PFSK-1 (cell line): ENCODE measurements at regions not wholly inside any gene's neighbourhood (a gene's known extent, or its start where the extent isn't known, plus 50 kb on each side); places are given as distances from the start of the nearest gene placed in this dataset.

ENCODE experiments used
- POLR2AphosphoS5 ChIP-seq: IDR thresholded peaks from 2 replicates; pipeline ENCODE4 v1.6.1; 2012; ENCODE audit warnings: low read depth, mild to moderate bottlenecking, control low read depth, low read length, moderate library complexity
- SIN3A ChIP-seq: IDR thresholded peaks from 2 replicates; pipeline ENCODE4 v1.6.1; 2012; ENCODE audit warnings: mild to moderate bottlenecking, low read length, moderate library complexity, borderline replicate concordance; ENCODE audit not compliant: insufficient read depth

DNA sequence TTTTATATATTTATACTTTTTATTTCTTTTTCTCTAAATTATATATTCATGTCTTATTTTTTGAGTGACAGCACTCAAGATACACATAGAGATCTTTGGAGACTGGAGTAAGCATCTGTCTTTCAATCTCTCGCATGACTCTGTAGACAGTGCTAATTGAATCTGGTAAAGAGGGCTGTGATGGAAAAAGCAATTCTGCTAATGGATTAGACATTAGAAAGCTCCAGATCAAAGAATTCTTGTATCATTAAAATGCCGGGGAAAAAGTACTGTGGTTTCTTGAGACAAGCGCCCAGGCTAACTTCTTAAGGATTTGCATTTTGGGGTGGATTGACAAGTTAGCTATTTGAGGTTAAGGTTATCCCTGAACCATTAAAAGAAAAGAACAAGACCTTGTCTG, 383.1 kb upstream of the TNP1 start:
- TF ChIP-seq POLR2AphosphoS5 (no peak), SIN3A (no peak)
